K562 (cell line): ENCODE measurements at regions not wholly inside any gene's neighbourhood (a gene's known extent, or its start where the extent isn't known, plus 50 kb on each side); places are given as distances from the start of the nearest gene placed in this dataset.

Source experiments
- ATAC-seq: fragments of 200-7000 bp; cut with Tn5 transposase; 3 replicates; pipeline ENCODE4 v1.9.1; 2020; ENCODE audit warnings: moderate library complexity
- BruUV-seq: library from RNA; stranded (reverse); fragments of 400-500 nt; replicated peaks from 2 replicates; lab custom pipeline; 2021; lab: Mats Ljungman, UMichigan
- CTCF ChIA-PET: fragments of 300-600 bp; formaldehyde crosslinking; extraction: SDS; loops from one replicate; lab custom pipeline; 2021; ENCODE audit warnings: low intra/inter-chr PET ratio; lab: Yijun Ruan, JAX
- POLR2A ChIA-PET: fragments of 300-600, 350-650 bp; sonication (Branson Sonifier 250); formaldehyde crosslinking; extraction: SDS; loops from one replicate; lab custom pipeline; 2021; ENCODE audit warnings: antibody characterized with exemption, inconsistent platforms; lab: Yijun Ruan, JAX
- DNase-seq, 4 experiments: peaks; one replicate each; pipeline versions ENCODE4 v3.0.0 to v3.0.0-alpha.2; 2011 to 2018; ENCODE audit warnings: low spot score in 3 of 4, mixed read lengths in 3 of 4; ENCODE audit errors: extremely low read depth in 1 of 4
- FAIRE-seq: peaks from 2 replicates; lab custom pipeline; 2011; peaks lifted over from hg19 to GRCh38; lab: Jason Lieb, UNC
- H2AFZ ChIP-seq: 2 replicates; pipeline ENCODE4 v1.6.0; 2011; ENCODE audit warnings: low read depth, low read length, control low read depth, inconsistent platforms
- H3K27ac ChIP-seq: fragments of 200-600 bp; 3 replicates; pipeline ENCODE4 v1.8.0; 2011; ENCODE audit warnings: low read depth, mild to moderate bottlenecking, control low read depth, inconsistent platforms, low read length, moderate library complexity, mixed read lengths; ENCODE audit errors: extremely low read depth
- H3K27me3 ChIP-seq, 2 experiments: fragments of 300-600 bp in 1 of 2; 2 replicates in 1 of 2; 3 replicates in 1 of 2; pipeline versions ENCODE4 v1.6.0 to v1.8.0; 2011; ENCODE audit warnings: inconsistent platforms in 2 of 2, low read length in 2 of 2, mild to moderate bottlenecking in 1 of 2, mixed read lengths in 1 of 2, moderate library complexity in 1 of 2; ENCODE audit not compliant: control insufficient read depth in 2 of 2, insufficient read depth in 2 of 2
- H3K36me3 ChIP-seq: fragments of 300-600 bp; 3 replicates; pipeline ENCODE4 v1.8.0; 2011; ENCODE audit warnings: mild to moderate bottlenecking, low read length, inconsistent platforms; ENCODE audit not compliant: control insufficient read depth, insufficient read depth
- H3K4me1 ChIP-seq, 2 experiments: fragments of 200-600 bp in 1 of 2; replicated peaks in 1 of 2; 2 replicates in 1 of 2; 3 replicates in 1 of 2; pipeline versions ENCODE4 v1.5.1 to v1.8.0; 2011; ENCODE audit warnings: inconsistent platforms in 2 of 2, low read length in 2 of 2, mild to moderate bottlenecking in 1 of 2, mixed read lengths in 1 of 2, moderate library complexity in 1 of 2; ENCODE audit not compliant: control insufficient read depth in 2 of 2, insufficient read depth in 2 of 2
- H3K4me2 ChIP-seq: 2 replicates; pipeline ENCODE4 v1.6.1; 2011; ENCODE audit warnings: low read length, control low read depth, inconsistent platforms, mixed read lengths; ENCODE audit not compliant: insufficient read depth
- H3K4me3 ChIP-seq: fragments of 200-600 bp; sonication (generic), shearing (Covaris generic); 2 replicates; pipeline ENCODE4 v1.5.1; 2016; ENCODE audit warnings: control low read depth, inconsistent platforms
- H3K79me2 ChIP-seq: fragments of 200-600 bp; 3 replicates; pipeline ENCODE4 v1.8.0; 2011; ENCODE audit warnings: low read length, inconsistent platforms; ENCODE audit not compliant: control insufficient read depth, insufficient read depth
- H3K9ac ChIP-seq, 2 experiments: 2 replicates each; pipeline versions ENCODE4 v1.6.0 to v1.6.1; 2011; ENCODE audit warnings: low read depth in 2 of 2, low read length in 2 of 2, control low read depth in 1 of 2, inconsistent platforms in 1 of 2, mild to moderate bottlenecking in 1 of 2, mixed read lengths in 1 of 2; ENCODE audit not compliant: insufficient read depth in 1 of 2
- H3K9me1 ChIP-seq: one replicate; pipeline ENCODE4 v1.6.0; 2011; ENCODE audit warnings: inconsistent platforms, mild to moderate bottlenecking, low read length, moderate library complexity; ENCODE audit not compliant: control insufficient read depth, insufficient read depth
- H3K9me3 ChIP-seq: replicated peaks from 2 replicates; pipeline ENCODE4 v1.5.1; 2011; ENCODE audit warnings: low read depth, low read length, inconsistent platforms; ENCODE audit not compliant: control insufficient read depth, insufficient read depth
- H4K20me1 ChIP-seq: replicated peaks from 2 replicates; pipeline ENCODE4 v1.6.1; 2011; ENCODE audit warnings: low read length, inconsistent platforms, mixed read lengths; ENCODE audit not compliant: control insufficient read depth, insufficient read depth
- CREB3 ChIP-seq: fragments of 450-650 bp; conservative IDR thresholded peaks from 2 replicates; pipeline ENCODE4 v1.6.1; 2016; ENCODE audit warnings: missing genetic modification characterization, low read depth, mild to moderate bottlenecking, missing compliant biosample characterization, moderate library complexity
- ETS2 ChIP-seq: IDR thresholded peaks from 2 replicates; pipeline ENCODE4 v1.6.1; 2016; ENCODE audit warnings: borderline replicate concordance, missing genetic modification characterization, mild to moderate bottlenecking, moderate library complexity, missing compliant biosample characterization; ENCODE audit not compliant: poor library complexity, severe bottlenecking
- ETV5 ChIP-seq: sonication (generic); formaldehyde crosslinking; IDR thresholded peaks from 2 replicates; pipeline ENCODE4 v1.4.0; 2020; ENCODE audit warnings: low read depth, mild to moderate bottlenecking, missing genetic modification reagents
- HBP1 ChIP-seq: fragments of 450-650 bp; formaldehyde crosslinking; IDR thresholded peaks from 2 replicates; pipeline ENCODE4 v1.4.0; 2022; ENCODE audit warnings: missing genetic modification characterization
- KLF10 ChIP-seq: fragments of 250-450 bp; sonication (Bioruptor Pico); IDR thresholded peaks from 2 replicates; pipeline ENCODE4 v1.6.1; 2021; ENCODE audit warnings: matching md5 sums
- PCBP1 ChIP-seq: fragments of 200-400 bp; formaldehyde crosslinking; IDR thresholded peaks from 2 replicates; pipeline ENCODE4 v1.6.1; 2018; ENCODE audit warnings: mild to moderate bottlenecking, low read depth, low read length; ENCODE audit not compliant: poor library complexity, severe bottlenecking
- RFX7 ChIP-seq: fragments of 250-450 bp; sonication (Bioruptor Pico); IDR thresholded peaks from 2 replicates; pipeline ENCODE4 v1.5.1; 2021; ENCODE audit warnings: mild to moderate bottlenecking
- SAFB2 ChIP-seq: fragments of 200-400 bp; formaldehyde crosslinking; IDR thresholded peaks from 2 replicates; pipeline ENCODE4 v1.6.1; 2018; ENCODE audit warnings: borderline replicate concordance, low read length, low read depth, moderate library complexity; ENCODE audit not compliant: severe bottlenecking
- SIX5 ChIP-seq, 2 experiments: IDR thresholded peaks; 2 replicates each; pipeline ENCODE4 v1.6.1; 2011; ENCODE audit warnings: low read length in 2 of 2, borderline replicate concordance in 1 of 2, low read depth in 1 of 2, mild to moderate bottlenecking in 1 of 2, moderate library complexity in 1 of 2; ENCODE audit not compliant: insufficient read depth in 1 of 2
- VEZF1 ChIP-seq: fragments of 200-800 bp; sonication (Bioruptor generic); IDR thresholded peaks from 2 replicates; pipeline ENCODE4 v1.6.1; 2017; ENCODE audit warnings: missing genetic modification characterization, missing compliant biosample characterization
- ZBTB26 ChIP-seq: fragments of 450-650 bp; formaldehyde crosslinking; IDR thresholded peaks from 2 replicates; pipeline ENCODE4 v1.4.0; 2022; ENCODE audit warnings: missing genetic modification characterization
- ZNF23 ChIP-seq: fragments of 250-450 bp; sonication (Bioruptor Pico); IDR thresholded peaks from 2 replicates; pipeline ENCODE4 v1.4.0; 2020; ENCODE audit warnings: mild to moderate bottlenecking
- ZNF282 ChIP-seq: sonication (generic); formaldehyde crosslinking; IDR thresholded peaks from 2 replicates; pipeline ENCODE4 v1.8.1; 2023; ENCODE audit warnings: missing genetic modification reagents
- ZNF75A ChIP-seq: fragments of 450-650 bp; formaldehyde crosslinking; IDR thresholded peaks from 2 replicates; pipeline ENCODE4 v1.4.0; 2020; ENCODE audit warnings: mild to moderate bottlenecking
- WGBS: fragments of 100-300 bp; shearing (Covaris generic); methylation state at CpG from one replicate; pipeline ENCODE4 v1.1.6; 2016; ENCODE audit warnings: low coverage, mixed read lengths; ENCODE audit not compliant: insufficient coverage; ENCODE audit errors: missing lambda C conversion rate; 5-methylcytosine and 5-hydroxymethylcytosine counted together
- in situ Hi-C: fragments of 300-500 bp; cut with MboI; formaldehyde crosslinking; loops from 4 replicates; pipeline ENCODE4 v1.15.0; 2018; ENCODE audit warnings: inconsistent platforms, mixed read lengths
- intact Hi-C: fragments of 100-400 bp; cut with micrococcal nuclease; formaldehyde crosslinking; loops from 2 replicates; pipeline ENCODE4 v1.14.2; 2022

- TF ChIP-seq SIX5 (IDR thresholded peaks at IDR 0.05; ENCODE audit: borderline replicate concordance in 1 of 2, insufficient read depth in 1 of 2, low read depth in 1 of 2, low read length in 2 of 2) = no peak
- no peak for TF ChIP-seq ZBTB26
- TF ChIP-seq KLF10 (CRISPR knock-in tag) = no peak
- no peak for TF ChIP-seq ZNF23 (CRISPR knock-in tag)
- no peak for TF ChIP-seq ETS2
- TF ChIP-seq VEZF1 (CRISPR knock-in tag) = no peak
- no peak for TF ChIP-seq ZNF282 (CRISPR knock-in tag)
Observed at GRCh38 chr11:70014291-70014690, 63.8 kb upstream of the ANO1 start (continued).

GRCh38 chr11:70016666-70017367 is 61.3 kb upstream of the ANO1 start:
- WGBS = 7% methylated on average over 14 of the region's 14 CpGs
- no peak overlapping the region for H3K9ac ChIP-seq
- ChIA-PET POLR2A (no interaction called here), CTCF (no interaction called here)
- H3K27me3 ChIP-seq = peaks cover 10 to 61% of the 10 kb centered on the region in 2 experiments
- H3K27ac ChIP-seq = no peak overlapping the region
- BruUV-seq = no TSS peak
- DNase-seq (no peak), FAIRE-seq (no peak), ATAC-seq (no peak)
- H4K20me1 ChIP-seq = no peaks in the 10 kb centered on the region
- no peaks in the 10 kb centered on the region for H3K36me3 ChIP-seq
- no peaks in the 10 kb centered on the region for H3K9me3 ChIP-seq
- no peak overlapping the region for H3K4me3 ChIP-seq
- in situ Hi-C loops (no loop called here), intact Hi-C loops (no loop called here)
- no peaks in the 10 kb centered on the region for H3K9me1 ChIP-seq
- no peak overlapping the region; the same call in 1 of the 2 replicates for H3K4me2 ChIP-seq
- peaks cover 0 to 8% of the 10 kb centered on the region in 2 experiments; a peak in 2 of 5 replicates for H3K4me1 ChIP-seq
- no peak overlapping the region for H2AFZ ChIP-seq
- no peaks in the 10 kb centered on the region for H3K79me2 ChIP-seq
- no peak for TF ChIP-seq CREB3 (tag)
- TF ChIP-seq ZNF75A (CRISPR knock-in tag) = no peak
- no peak for TF ChIP-seq HBP1 (CRISPR knock-in tag)
- no peak for TF ChIP-seq RFX7 (CRISPR knock-in tag)
- TF ChIP-seq PCBP1 = no peak
- no peak for TF ChIP-seq SAFB2
- no peak for TF ChIP-seq ETV5 (CRISPR knock-in tag)
